GM23248 (cell line): ENCODE measurements at regions not wholly inside any gene's neighbourhood (a gene's known extent, or its start where the extent isn't known, plus 50 kb on each side); places are given as distances from the start of the nearest gene placed in this dataset.

Experiments used
- EZH2 ChIP-seq: fragments of 200-600 bp; sonication (generic); IDR thresholded peaks from 2 replicates; pipeline ENCODE4 v1.6.1; 2018; ENCODE audit warnings: antibody characterized with exemption, mild to moderate bottlenecking; ENCODE audit not compliant: insufficient read depth, poor library complexity, severe bottlenecking
- EZH2phosphoT487 ChIP-seq: fragments of 200-600 bp; sonication (generic); IDR thresholded peaks from 2 replicates; pipeline ENCODE4 v1.6.1; 2018; ENCODE audit warnings: antibody characterized with exemption, moderate library complexity, mild to moderate bottlenecking, low read depth; ENCODE audit not compliant: insufficient read depth

- TF ChIP-seq EZH2phosphoT487 (no peak), EZH2 (no peak)
Observed at GRCh38 chr12:84035766-84036165, 876.8 kb downstream of the SLC6A15 start.
